Prostate gland (tissue), 2 donors: ENCODE measurements at regions not wholly inside any gene's neighbourhood (a gene's known extent, or its start where the extent isn't known, plus 50 kb on each side); places are given as distances from the start of the nearest gene placed in this dataset.

Experiments
- DNase-seq: peaks from one replicate; pipeline ENCODE4 v3.0.0-alpha.2; 2019; ENCODE audit warnings: low spot score
- H3K27ac ChIP-seq, 2 donors: fragments of 200-600 bp; sonication (generic); 2 replicates each; pipeline ENCODE4 v1.5.1; 2017 to 2019
- H3K27me3 ChIP-seq: fragments of 200-600 bp; sonication (generic); replicated peaks from 2 replicates; pipeline ENCODE4 v1.5.1; 2019; ENCODE audit not compliant: insufficient read depth
- H3K36me3 ChIP-seq, 2 donors: fragments of 200-600 bp; sonication (generic); 1 replicate in 1 of 2; 2 replicates in 1 of 2; pipeline versions ENCODE4 v1.5.1 to v1.8.1; 2017 to 2019
- H3K4me1 ChIP-seq: fragments of 200-600 bp; sonication (generic); replicated peaks from 2 replicates; pipeline ENCODE4 v1.5.1; 2019
- H3K4me3 ChIP-seq, 2 donors: fragments of 200-600 bp; sonication (generic); 2 replicates each; pipeline ENCODE4 v1.5.1; 2017 to 2019
- H3K9me3 ChIP-seq: fragments of 200-600 bp; sonication (generic); 2 replicates; pipeline ENCODE4 v1.5.1; 2017
- CTCF ChIP-seq, 4 experiments: fragments of 200-600 bp in 2 of 4; fragments of 450-650 bp in 2 of 4; sonication (generic) in 2 of 4; IDR thresholded peaks; 1 replicate in 3 of 4; 2 replicates in 1 of 4; pipeline ENCODE4 v1.5.1; 2016 to 2019; ENCODE audit warnings: antibody characterized with exemption in 4 of 4, mild to moderate bottlenecking in 2 of 4, moderate library complexity in 2 of 4
- POLR2A ChIP-seq: fragments of 450-650 bp; IDR thresholded peaks from one replicate; pipeline ENCODE4 v1.6.1; 2016; ENCODE audit warnings: antibody characterized with exemption, mild to moderate bottlenecking
- POLR2AphosphoS5 ChIP-seq: sonication (generic); formaldehyde crosslinking; IDR thresholded peaks from one replicate; pipeline ENCODE4 v1.6.1; 2017; ENCODE audit warnings: antibody characterized with exemption
- WGBS: methylation state at CpG from one replicate; pipeline ENCODE4 v1.1.5; 2018; 5-methylcytosine and 5-hydroxymethylcytosine counted together
- intact Hi-C: fragments of 100-400 bp; cut with DNase I; formaldehyde crosslinking; loops from one replicate; pipeline ENCODE4 v1.14.2; 2022

- no peak for TF ChIP-seq POLR2AphosphoS5
- no peak for TF ChIP-seq POLR2A
- no peak for TF ChIP-seq CTCF (IDR thresholded peaks at IDR 0.05)
- intact Hi-C loops, result no loop called here
- 92% methylated on average over 5 of the region's 5 CpGs for WGBS
- Histone ChIP-seq H3K4me1 (no peaks in the 10 kb centered on the region), H3K4me3 (no peak overlapping the region), H3K36me3 (no peaks in the 10 kb centered on the region), H3K27me3 (no peaks in the 10 kb centered on the region), H3K9me3 (no peaks in the 10 kb centered on the region), H3K27ac (no peak overlapping the region)
- no peak for DNase-seq
These were observed 68.7 kb upstream of the PRDX4 start for GRCh38 chrX:23598575-23598974.

- Histone ChIP-seq H3K4me3 (no peak overlapping the region), H3K27ac (no peak overlapping the region), H3K36me3 (no peaks in the 10 kb centered on the region), H3K27me3 (no peaks in the 10 kb centered on the region), H3K4me1 (no peaks in the 10 kb centered on the region), H3K9me3 (no peaks in the 10 kb centered on the region)
- 50% methylated on average over 1 of the region's 1 CpG for WGBS
- no peak for TF ChIP-seq POLR2AphosphoS5
- TF ChIP-seq CTCF (IDR thresholded peaks at IDR 0.05), result no peak
- no peak for TF ChIP-seq POLR2A
- DNase-seq, result no peak
- intact Hi-C loops, result no loop called here
These were observed 63.8 kb upstream of the PRDX4 start for GRCh38 chrX:23603501-23603900.

GRCh38 chrX:23610495-23610894, 56.8 kb upstream of the PRDX4 start:
- DNase-seq, result no peak
- Histone ChIP-seq H3K4me1 (no peaks in the 10 kb centered on the region), H3K4me3 (no peak overlapping the region), H3K27ac (no peak overlapping the region), H3K36me3 (no peaks in the 10 kb centered on the region), H3K27me3 (no peaks in the 10 kb centered on the region), H3K9me3 (no peaks in the 10 kb centered on the region)
- intact Hi-C loops, result no loop called here
- WGBS, result 86% methylated on average over 1 of the region's 1 CpG
- no peak for TF ChIP-seq POLR2A
- no peak for TF ChIP-seq POLR2AphosphoS5
- TF ChIP-seq CTCF (IDR thresholded peaks at IDR 0.05), result no peak

- H3K36me3 ChIP-seq, result no peaks in the 10 kb centered on the region
- 89% methylated on average over 1 of the region's 1 CpG for WGBS
- H3K9me3 ChIP-seq, result no peaks in the 10 kb centered on the region
- no peak overlapping the region for H3K4me3 ChIP-seq
- no peaks in the 10 kb centered on the region for H3K27me3 ChIP-seq
- DNase-seq, result no peak
- H3K4me1 ChIP-seq, result no peaks in the 10 kb centered on the region
- TF ChIP-seq POLR2AphosphoS5 (no peak), POLR2A (no peak), CTCF (IDR thresholded peaks at IDR 0.05) (no peak)
- H3K27ac ChIP-seq, result no peak overlapping the region
- intact Hi-C loops, result no loop called here
These were observed 54.4 kb upstream of the PRDX4 start for GRCh38 chrX:23612846-23613245.

- peak in 2 of 4 experiments; percentile 23 to 40 for TF ChIP-seq CTCF (IDR thresholded peaks at IDR 0.05)
- no peak for TF ChIP-seq POLR2A
- Histone ChIP-seq H3K27me3 (no peaks in the 10 kb centered on the region), H3K4me1 (no peaks in the 10 kb centered on the region), H3K36me3 (no peaks in the 10 kb centered on the region), H3K9me3 (no peaks in the 10 kb centered on the region), H3K27ac (no peak overlapping the region), H3K4me3 (no peak overlapping the region)
- no peak for DNase-seq
- 41% methylated on average over 5 of the region's 5 CpGs for WGBS
- intact Hi-C loops, result no loop called here
These were observed 50.9 kb upstream of the PRDX4 start for GRCh38 chrX:23616361-23616760.
